Endothelial cell of umbilical vein (primary cell): ENCODE measurements at regions not wholly inside any gene's neighbourhood (a gene's known extent, or its start where the extent isn't known, plus 50 kb on each side); places are given as distances from the start of the nearest gene placed in this dataset.

Experiments
- BruUV-seq: library from RNA; stranded (reverse); fragments of 400-500 nt; replicated peaks from 2 replicates; lab custom pipeline; 2021; lab: Mats Ljungman, UMichigan
- CTCF ChIA-PET: fragments of 300-600, 350-600 bp; sonication (Branson Sonifier 250); formaldehyde crosslinking; loops from one replicate; lab custom pipeline; 2021; ENCODE audit warnings: antibody characterized with exemption, inconsistent platforms; lab: Charles Lee
- POLR2A ChIA-PET: fragments of 300-600, 350-600 bp; sonication (Branson Sonifier 250); formaldehyde crosslinking; loops from one replicate; lab custom pipeline; 2021; ENCODE audit warnings: antibody characterized with exemption, inconsistent platforms; lab: Charles Lee
- DNase-seq: peaks from one replicate; pipeline ENCODE4 v3.0.0-alpha.2; 2011; ENCODE audit warnings: low read depth, low spot score
- FAIRE-seq: peaks from 2 replicates; lab custom pipeline; 2011; peaks lifted over from hg19 to GRCh38; lab: Jason Lieb, UNC
- H2AFZ ChIP-seq: 2 replicates; pipeline ENCODE4 v1.6.0; 2012; ENCODE audit warnings: low read depth, low read length, control low read depth, inconsistent platforms
- H3K27ac ChIP-seq: 2 replicates; pipeline ENCODE4 v1.5.1; 2011; ENCODE audit warnings: low read depth, mild to moderate bottlenecking, control low read depth, low read length, moderate library complexity; ENCODE audit not compliant: insufficient read depth
- H3K27me3 ChIP-seq, 2 experiments: 2 replicates each; pipeline versions ENCODE4 v1.6.0 to v1.6.1; 2011; ENCODE audit warnings: low read length in 2 of 2, mixed read lengths in 1 of 2; ENCODE audit not compliant: control insufficient read depth in 2 of 2, insufficient read depth in 2 of 2
- H3K36me3 ChIP-seq, 2 experiments: 2 replicates in 1 of 2; 3 replicates in 1 of 2; pipeline ENCODE4 v1.5.1; 2011; ENCODE audit warnings: low read length in 2 of 2, mild to moderate bottlenecking in 1 of 2, moderate library complexity in 1 of 2; ENCODE audit not compliant: control insufficient read depth in 2 of 2, insufficient read depth in 2 of 2; ENCODE audit errors: extremely low read depth in 1 of 2
- H3K4me1 ChIP-seq: 3 replicates; pipeline ENCODE4 v1.5.1; 2011; ENCODE audit warnings: mild to moderate bottlenecking, low read length; ENCODE audit not compliant: control insufficient read depth, insufficient read depth; ENCODE audit errors: extremely low read depth
- H3K4me2 ChIP-seq: 2 replicates; pipeline ENCODE4 v1.6.1; 2011; ENCODE audit warnings: low read length, control low read depth, mixed read lengths; ENCODE audit not compliant: insufficient read depth
- H3K4me3 ChIP-seq, 3 experiments: fragments of 200-600 bp in 1 of 3; sonication (generic), shearing (Covaris generic) in 1 of 3; replicated peaks in 1 of 3; 2 replicates each; pipeline ENCODE4 v1.5.1; 2011 to 2016; ENCODE audit warnings: control low read depth in 3 of 3, low read length in 3 of 3, mild to moderate bottlenecking in 2 of 3, inconsistent platforms in 1 of 3, low read depth in 1 of 3, moderate library complexity in 1 of 3; ENCODE audit not compliant: insufficient read depth in 1 of 3
- H3K79me2 ChIP-seq: 2 replicates; pipeline ENCODE4 v1.6.0; 2012; ENCODE audit warnings: low read length, inconsistent platforms; ENCODE audit not compliant: control insufficient read depth, insufficient read depth
- H3K9ac ChIP-seq: replicated peaks from 2 replicates; pipeline ENCODE3; 2011; ENCODE audit warnings: low read length, control low read depth; ENCODE audit not compliant: insufficient read depth; ENCODE audit errors: extremely low read depth
- H3K9me1 ChIP-seq: replicated peaks from 3 replicates; pipeline ENCODE4 v1.6.0; 2011; ENCODE audit warnings: mild to moderate bottlenecking, low read length; ENCODE audit not compliant: control insufficient read depth, insufficient read depth; ENCODE audit errors: extremely low read depth
- H3K9me3 ChIP-seq: replicated peaks from 2 replicates; pipeline ENCODE4 v1.5.1; 2012; ENCODE audit warnings: low read length, inconsistent platforms; ENCODE audit not compliant: control insufficient read depth, insufficient read depth
- H4K20me1 ChIP-seq: replicated peaks from 2 replicates; pipeline ENCODE3; 2011; ENCODE audit warnings: mild to moderate bottlenecking, low read length; ENCODE audit not compliant: control insufficient read depth, insufficient read depth; ENCODE audit errors: extremely low read depth
- EZH2 ChIP-seq: IDR thresholded peaks from 2 replicates; pipeline ENCODE4 v1.6.1; 2012; ENCODE audit warnings: borderline replicate concordance, low read depth, mild to moderate bottlenecking, moderate library complexity, low read length, inconsistent platforms; ENCODE audit not compliant: severe bottlenecking
- FOS ChIP-seq: IDR thresholded peaks from 2 replicates; pipeline ENCODE4 v1.6.1; 2011; ENCODE audit warnings: mild to moderate bottlenecking, low read length, moderate library complexity, borderline replicate concordance; ENCODE audit not compliant: insufficient read depth
- GATA2 ChIP-seq: IDR thresholded peaks from 2 replicates; pipeline ENCODE4 v1.7.0; 2011; ENCODE audit warnings: low read depth, mild to moderate bottlenecking, moderate library complexity, mixed read lengths, low read length; ENCODE audit not compliant: insufficient read length, insufficient read depth
- JUN ChIP-seq: IDR thresholded peaks from 2 replicates; pipeline ENCODE4 v1.6.1; 2011; ENCODE audit warnings: borderline replicate concordance, low read depth; ENCODE audit not compliant: insufficient read length, insufficient read depth
- MYC ChIP-seq: IDR thresholded peaks from one replicate; pipeline ENCODE4 v1.6.1; 2011; ENCODE audit warnings: mild to moderate bottlenecking, low read depth, low read length
- POLR2A ChIP-seq: IDR thresholded peaks from 2 replicates; pipeline ENCODE4 v1.6.1; 2012; ENCODE audit warnings: low read depth, mild to moderate bottlenecking, control low read depth, low read length
- POLR2AphosphoS5 ChIP-seq: IDR thresholded peaks from 2 replicates; pipeline ENCODE4 v1.6.1; 2012; ENCODE audit warnings: low read depth, mild to moderate bottlenecking, control low read depth, low read length, moderate library complexity; ENCODE audit not compliant: insufficient read depth
- dilution Hi-C: fragments of 300-500 bp; cut with MboI; formaldehyde crosslinking; loops from one replicate; pipeline ENCODE4 v1.15.0; 2019; ENCODE audit warnings: low sequenced_read_pairs; ENCODE audit not compliant: extremely low pct_ligation_motif_present
- intact Hi-C: fragments of 100-400 bp; cut with micrococcal nuclease; formaldehyde crosslinking; loops from one replicate; pipeline ENCODE4 v1.10.0; 2022
- TF ChIP-seq, protein P1 (sequence below): IDR thresholded peaks from 2 replicates; pipeline ENCODE4 v1.6.1; 2011; ENCODE audit not compliant: insufficient read depth, insufficient read length
- TF ChIP-seq, protein P2 (sequence below), 2 donors: IDR thresholded peaks; 1 replicate in 1 of 2; 2 replicates in 1 of 2; pipeline ENCODE4 v1.5.1; 2011; ENCODE audit warnings: low read length in 2 of 2, mild to moderate bottlenecking in 2 of 2, moderate library complexity in 2 of 2, control low read depth in 1 of 2, inconsistent platforms in 1 of 2, low read depth in 1 of 2; ENCODE audit not compliant: insufficient read depth in 1 of 2; ENCODE audit errors: extremely low read depth in 1 of 2

DNA sequence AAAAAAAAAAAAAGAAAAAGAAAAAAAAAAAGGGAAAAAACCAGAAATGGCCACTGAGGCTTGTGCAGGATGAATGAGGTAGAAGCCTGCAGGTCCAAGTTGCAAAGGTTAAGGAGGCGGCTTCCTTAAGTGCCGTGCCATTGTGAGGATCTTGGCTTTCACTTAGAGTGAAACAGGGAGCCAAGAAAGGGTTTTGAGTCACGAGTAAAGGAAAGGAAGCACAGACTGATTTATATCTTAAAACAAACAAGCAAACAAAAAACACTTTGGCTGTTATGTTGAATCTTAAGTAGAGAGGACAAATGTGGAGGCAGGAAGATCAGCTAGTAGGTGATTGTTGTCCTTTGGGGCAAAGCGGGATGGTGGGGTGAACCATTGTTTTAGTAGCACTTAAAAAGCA is 749.7 kb upstream of the SOX11 start:
- Histone ChIP-seq H3K4me2 (no peak overlapping the region), H3K79me2 (no peaks in the 10 kb centered on the region), H3K27ac (no peak overlapping the region), H3K27me3 (no peaks in the 10 kb centered on the region), H3K9me3 (no peaks in the 10 kb centered on the region), H3K9ac (no peak overlapping the region), H3K4me1 (no peaks in the 10 kb centered on the region), H3K4me3 (no peak overlapping the region), H2AFZ (no peak overlapping the region), H3K9me1 (no peaks in the 10 kb centered on the region), H4K20me1 (no peaks in the 10 kb centered on the region), H3K36me3 (no peaks in the 10 kb centered on the region)
- BruUV-seq: no TSS peak
- DNase-seq (no peak), FAIRE-seq (no peak)
- TF ChIP-seq, protein P1, sequence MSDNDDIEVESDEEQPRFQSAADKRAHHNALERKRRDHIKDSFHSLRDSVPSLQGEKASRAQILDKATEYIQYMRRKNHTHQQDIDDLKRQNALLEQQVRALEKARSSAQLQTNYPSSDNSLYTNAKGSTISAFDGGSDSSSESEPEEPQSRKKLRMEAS: no peak
- TF ChIP-seq POLR2A: no peak
- no peak for TF ChIP-seq EZH2
- no peak for TF ChIP-seq GATA2
- TF ChIP-seq JUN: no peak
- TF ChIP-seq FOS: no peak
- TF ChIP-seq MYC: no peak
- no peak for TF ChIP-seq POLR2AphosphoS5
- TF ChIP-seq, protein P2, sequence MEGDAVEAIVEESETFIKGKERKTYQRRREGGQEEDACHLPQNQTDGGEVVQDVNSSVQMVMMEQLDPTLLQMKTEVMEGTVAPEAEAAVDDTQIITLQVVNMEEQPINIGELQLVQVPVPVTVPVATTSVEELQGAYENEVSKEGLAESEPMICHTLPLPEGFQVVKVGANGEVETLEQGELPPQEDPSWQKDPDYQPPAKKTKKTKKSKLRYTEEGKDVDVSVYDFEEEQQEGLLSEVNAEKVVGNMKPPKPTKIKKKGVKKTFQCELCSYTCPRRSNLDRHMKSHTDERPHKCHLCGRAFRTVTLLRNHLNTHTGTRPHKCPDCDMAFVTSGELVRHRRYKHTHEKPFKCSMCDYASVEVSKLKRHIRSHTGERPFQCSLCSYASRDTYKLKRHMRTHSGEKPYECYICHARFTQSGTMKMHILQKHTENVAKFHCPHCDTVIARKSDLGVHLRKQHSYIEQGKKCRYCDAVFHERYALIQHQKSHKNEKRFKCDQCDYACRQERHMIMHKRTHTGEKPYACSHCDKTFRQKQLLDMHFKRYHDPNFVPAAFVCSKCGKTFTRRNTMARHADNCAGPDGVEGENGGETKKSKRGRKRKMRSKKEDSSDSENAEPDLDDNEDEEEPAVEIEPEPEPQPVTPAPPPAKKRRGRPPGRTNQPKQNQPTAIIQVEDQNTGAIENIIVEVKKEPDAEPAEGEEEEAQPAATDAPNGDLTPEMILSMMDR (IDR thresholded peaks at IDR 0.05; ENCODE audit: extremely low read depth in 1 of 2, insufficient read depth in 1 of 2, low read depth in 1 of 2, low read length in 2 of 2): no peak
- dilution Hi-C loops: no loop called here
- intact Hi-C loops: no loop called here
- ChIA-PET CTCF (no interaction called here), POLR2A (no interaction called here)
